ENCODE measurements at regions not wholly inside any gene's neighbourhood (a gene's known extent, or its start where the extent isn't known, plus 50 kb on each side); places are given as distances from the start of the nearest gene placed in this dataset.
"Not testable (repeated sequence)": the region's sequence is repeated elsewhere in the genome, so short reads cannot be mapped to it uniquely, and the experiment has no call there.

DNA sequence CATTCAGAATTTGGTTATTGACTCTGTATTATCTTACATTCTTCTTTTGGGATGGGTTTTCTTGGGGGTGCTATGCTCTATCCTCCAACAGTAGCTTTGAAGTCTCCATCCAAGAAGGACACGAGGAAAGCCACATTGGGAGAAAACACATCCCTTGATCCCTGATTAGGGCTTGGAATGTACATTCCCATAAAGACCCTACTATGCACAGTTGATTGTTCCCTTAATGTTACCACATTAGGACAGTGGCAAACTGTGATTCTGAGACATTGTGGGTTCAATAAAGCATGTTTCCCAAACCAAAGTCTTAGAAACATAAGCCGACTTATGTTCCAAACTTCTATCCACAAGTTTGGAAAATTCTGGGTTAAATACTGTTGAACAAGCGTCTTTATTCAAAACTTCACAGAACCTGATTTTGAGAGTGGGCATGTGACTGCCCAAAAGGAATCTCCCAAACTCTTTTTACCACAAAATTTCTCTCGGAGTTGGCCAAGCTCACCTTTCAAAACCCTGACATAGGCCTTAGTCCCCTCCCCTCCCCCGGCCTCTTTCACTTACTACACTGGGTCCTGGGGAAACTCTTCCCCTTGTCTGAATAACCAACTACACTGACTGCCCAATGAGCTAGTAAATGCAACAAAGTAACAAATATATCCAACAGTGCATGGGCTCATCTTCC, 177.0 kb upstream of the KAZN start:
- DNase-seq = no peak

DNA sequence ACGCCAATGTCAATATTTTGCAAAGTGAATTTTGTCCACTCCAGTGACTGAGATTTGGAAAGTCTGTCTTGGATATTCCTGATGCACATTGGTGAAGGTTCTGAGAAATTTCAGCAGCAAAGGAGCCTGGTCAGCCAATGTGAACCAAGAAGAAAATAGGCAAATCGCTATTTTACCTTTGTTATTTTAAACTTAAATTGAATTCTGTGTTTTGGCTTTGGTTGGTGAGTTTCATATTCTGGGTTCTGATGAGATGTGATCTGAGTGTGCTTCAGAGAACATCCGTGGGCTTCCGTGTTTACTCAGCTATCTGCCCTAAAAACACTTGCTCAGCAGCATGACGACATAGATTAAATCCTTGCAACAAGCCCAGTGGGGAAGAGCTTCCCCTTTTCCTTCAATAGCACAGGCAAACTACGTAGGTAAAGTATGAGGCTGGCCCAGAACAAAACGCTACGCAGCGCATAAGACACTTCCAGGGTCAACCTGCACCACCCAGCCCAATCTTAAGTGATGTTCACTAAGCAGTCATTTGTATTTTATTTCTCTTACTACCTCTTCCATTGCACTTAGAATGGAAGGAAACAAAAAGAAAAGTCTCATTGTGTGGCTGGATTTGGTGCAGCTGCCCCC, 176.4 kb upstream of the KAZN start:
- DNase-seq = no peak

DNA sequence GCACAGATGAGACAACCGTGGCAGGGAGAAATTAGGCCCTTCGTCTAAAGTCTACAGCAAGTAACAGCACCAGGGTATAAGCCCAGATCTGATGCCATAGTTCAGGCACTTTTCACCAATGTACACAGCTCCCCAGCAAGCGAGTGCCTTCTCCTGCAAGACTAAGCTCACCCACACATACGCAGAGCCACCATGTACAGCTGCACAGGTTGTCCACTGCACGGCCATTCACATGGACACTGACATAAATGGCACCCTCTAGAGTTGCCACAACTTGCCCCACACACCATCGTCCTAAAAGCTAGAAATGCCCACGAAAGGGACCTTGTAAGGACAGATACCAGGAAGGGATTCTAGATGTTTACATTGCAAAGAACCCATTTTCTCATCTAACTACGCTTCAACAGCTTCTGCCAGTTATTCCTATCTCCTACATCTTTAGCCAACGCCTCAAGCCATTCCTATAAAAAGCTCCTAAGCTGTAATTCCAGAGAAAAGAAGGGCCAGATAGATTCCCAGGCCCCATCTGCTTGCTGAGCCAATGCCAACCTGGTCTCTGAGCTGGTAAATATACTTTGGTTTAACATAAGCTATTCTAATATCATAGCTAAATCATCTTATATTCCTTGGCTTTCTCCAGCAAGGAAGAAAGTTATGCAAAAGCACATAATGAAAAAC, 174.0 kb upstream of the KAZN start:
- no peak for DNase-seq

DNA sequence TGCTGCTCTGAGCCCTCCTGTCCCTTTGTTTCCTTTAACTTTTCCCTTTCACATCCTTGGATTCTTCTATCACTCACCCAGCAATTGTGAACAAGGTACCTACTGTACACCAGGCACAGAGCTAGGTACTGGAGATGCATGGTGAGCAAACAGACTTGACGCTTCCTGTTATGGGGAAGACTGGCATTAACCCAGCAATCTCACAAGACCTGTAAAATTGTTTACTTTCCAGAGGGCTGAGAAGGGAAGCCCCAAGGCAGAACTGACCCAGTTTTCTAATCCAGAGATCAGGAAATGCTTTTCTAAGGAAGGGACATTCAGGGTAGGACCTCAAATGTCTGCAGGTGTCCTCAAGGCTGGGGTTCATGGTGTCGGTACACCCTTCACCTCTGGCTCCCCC, 171.6 kb upstream of the KAZN start:
- no peak for DNase-seq

DNA sequence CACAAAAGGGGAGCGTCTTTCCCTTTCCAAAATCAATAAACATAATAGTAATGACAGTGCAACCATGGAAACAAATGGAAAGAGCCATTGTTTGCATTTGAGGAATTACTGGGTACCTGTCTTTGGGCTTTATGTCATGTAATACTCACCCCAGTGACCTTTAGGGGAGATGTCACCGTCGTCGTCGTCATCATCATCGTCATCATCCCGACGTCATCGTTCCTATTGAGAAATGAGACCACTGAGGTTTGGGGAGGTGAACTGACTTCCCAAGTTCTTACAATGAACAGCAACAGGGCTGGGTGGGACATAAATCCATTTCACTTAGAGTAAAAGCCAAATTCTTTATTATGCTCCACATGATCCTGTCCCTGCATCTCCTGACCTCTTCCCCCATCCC, 168.9 kb upstream of the KAZN start:
- no peak for DNase-seq

DNA sequence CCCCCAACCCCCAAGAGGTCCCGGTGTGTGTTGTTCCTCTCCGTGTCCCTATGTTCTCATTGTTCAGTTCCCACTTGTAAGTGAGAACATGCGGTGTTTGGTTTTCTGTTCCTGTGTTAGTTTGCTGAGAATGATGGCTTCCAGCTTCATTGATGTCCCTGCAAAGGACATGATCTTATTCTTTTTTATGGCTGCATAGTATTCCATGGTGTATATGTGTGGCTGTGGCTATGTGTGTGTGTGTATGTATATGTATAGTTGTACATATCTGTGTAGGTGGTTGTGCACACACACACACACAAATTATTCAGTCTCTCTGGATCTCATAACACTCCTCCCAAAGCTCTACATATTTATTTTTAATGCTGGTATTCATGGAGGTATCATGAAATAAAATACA, 165.8 kb upstream of the KAZN start:
- DNase-seq = not testable (repeated sequence)

DNA sequence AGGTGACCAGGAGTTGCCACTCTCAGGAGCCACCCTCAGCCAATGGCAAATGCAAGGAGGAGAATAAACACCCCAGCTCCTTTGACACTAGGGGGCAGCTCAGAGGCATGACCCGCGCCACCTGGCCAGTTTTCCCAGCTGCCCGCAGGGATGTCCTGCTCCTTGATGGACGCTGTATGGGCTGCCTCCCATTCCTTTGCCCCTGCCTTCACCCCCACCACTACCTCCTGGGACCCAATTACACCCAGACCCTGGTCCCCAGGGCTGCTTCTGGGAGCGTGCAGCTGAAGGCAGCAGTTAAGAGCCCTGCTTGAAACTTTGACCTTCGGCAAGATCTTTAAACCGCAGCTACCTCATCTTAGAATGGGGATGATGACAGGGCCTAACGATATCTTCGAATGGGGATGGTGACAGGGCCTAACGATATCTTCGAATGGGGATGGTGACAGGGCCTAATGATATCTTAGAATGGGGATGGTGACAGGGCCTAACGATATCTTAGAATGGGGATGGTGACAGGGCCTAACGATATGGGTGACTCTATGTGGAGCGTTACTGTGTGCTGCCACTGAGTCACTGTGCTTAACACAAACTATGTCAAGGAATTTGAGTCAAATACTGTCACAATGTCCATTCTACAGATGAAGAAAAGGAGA, 163.0 kb upstream of the KAZN start:
- DNase-seq = no peak

DNA sequence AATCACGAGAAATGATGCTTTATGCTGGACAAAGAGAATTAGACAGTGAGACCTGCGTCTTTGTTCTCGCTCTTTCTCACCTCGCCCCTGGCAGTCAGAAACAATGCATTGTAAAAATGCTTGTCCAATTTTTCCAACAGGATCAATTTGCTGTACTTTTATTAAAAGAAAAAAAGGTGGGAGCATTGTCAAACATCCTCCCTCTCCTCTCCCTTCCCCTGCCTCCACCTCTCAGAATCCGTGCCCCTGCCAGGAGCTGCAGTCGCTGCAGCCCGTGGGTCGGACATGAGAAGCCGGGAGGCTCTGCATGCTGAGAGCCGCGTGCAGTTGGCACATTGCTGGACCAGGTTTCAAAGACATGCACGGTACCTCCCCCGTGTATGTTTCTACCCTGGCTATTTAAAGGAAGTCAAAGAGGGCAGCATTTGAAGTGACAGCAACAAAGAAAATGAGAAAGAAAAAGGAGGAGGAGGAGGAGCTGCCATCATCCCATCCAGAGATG, 161.0 kb upstream of the KAZN start:
- no peak for DNase-seq

DNA sequence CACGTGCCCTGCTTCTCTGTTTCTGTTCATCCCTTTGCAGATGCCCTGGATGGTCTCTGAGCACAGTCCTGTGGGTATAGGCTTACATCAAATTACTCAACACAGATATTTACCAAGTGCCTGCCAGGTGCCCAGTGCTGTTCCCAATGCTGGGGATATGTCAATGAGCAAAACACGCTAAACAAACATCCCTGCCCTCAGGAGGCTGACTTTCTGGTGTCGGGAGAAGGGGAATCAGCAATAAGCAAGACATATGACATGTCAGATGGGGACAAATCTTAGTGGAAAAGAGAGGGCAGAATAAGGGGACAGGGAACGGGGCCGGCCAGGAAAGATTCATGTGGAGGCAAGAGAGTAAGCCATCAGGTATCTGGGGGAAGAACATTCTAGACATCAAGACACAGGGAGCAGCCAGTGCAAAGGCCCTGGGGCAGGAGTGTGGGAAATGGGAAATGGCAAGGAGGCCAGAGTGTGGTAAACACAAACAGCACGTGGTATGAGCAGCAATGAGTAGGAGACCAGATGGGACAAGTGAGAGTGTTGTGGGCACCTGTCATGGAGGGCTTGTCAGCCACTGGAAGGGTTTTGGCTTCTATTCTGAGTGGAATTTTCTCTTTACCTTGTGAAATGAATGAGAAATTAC, 160.2 kb upstream of the KAZN start:
- no peak for DNase-seq

DNA sequence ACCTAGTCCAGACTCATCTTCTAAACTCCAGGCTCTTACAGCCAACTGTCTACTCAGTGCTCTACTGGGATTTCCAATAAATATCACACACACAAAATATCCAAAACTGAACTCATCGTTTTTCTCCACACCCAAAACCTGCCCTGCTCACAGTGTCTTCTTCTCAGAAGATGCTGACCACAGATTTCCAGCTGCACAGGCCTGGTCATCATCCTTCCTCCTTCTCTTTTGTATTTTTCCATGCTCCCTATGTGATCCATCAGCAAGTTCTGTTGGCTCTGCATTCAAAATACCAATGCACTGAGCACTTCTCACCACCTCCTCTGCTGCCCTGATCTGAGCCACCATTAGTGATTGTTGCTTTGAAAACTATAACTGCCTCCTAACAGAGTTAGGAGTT, 159.5 kb upstream of the KAZN start:
- no peak for DNase-seq

DNA sequence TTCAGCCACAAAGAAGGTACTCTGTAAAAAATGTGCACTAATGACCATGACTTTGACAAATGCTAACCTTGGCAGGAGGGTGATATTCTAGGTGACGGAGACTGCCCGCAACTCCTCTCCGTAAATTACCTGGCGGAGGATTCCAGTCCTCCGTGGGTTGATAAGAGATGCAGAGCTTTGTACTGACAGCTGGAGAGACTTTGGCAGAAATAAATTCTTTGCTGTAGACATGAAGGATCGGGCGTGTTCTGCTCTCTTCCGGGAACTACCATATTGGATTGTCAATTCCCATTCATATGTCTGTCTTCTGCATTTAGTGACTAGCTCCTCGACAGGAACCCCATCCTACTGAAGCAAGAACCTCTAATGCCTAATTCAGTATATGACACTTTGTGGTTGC, 158.3 kb upstream of the KAZN start:
- no peak for DNase-seq

DNA sequence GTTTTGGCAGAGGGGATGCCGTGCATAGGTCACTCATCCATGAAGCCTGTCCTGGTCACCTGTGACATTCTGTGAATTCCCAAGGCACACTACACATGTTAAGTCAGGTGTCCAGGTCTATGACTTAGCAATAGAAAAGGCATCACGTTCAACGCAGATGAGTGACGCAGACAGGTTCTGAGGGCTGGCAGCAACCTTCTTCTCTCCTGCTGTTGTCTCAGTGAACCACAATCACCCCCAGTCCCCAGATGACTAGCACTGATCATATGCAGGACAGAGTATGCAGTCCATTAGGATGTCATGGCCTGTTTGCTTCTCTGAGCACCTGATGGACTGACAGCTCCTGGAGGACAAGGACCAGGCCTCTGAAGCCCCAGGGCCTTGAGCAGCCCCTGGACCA, 157.8 kb upstream of the KAZN start:
- no peak for DNase-seq

DNA sequence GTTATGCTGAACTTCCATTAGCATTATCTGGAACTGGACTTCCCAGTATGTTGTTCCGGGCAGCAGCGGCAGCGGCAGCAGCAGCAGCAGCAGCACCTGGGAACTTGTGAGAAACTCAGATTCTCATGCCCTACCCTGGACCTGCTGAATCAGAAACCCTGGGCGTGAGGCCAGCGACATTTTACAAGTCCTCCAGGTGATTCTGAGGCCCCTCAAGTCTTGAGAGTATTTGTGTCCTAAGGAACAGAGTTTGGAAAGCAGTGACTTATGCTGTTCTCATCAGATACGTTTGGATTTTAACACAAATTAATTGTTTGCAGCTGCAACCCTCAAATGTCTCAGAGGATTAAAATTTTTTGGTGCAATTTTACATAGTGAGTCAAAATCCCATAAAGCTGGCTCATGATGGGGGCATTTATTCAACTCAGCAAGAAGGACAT, 157.2 kb upstream of the KAZN start:
- DNase-seq = no peak

DNA sequence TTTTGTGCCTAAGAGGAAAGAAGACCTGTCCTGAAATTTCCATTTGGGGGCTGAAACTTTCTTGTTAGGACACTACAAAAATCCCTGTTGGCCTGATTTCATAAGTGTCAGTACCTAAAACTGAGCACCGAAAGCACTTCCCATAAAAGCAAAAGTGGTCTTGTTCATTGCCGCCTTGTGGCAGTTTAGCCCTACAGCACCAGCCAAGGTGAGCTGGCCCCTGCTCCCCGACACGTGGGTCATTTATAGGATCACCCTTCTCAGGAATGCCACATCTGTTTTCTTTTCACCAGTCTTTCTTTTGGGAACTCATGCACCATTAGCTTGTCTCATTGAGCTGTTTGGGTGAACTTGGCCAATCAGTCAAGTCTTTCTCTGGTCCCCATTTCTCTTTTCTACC, 155.8 kb upstream of the KAZN start:
- no peak for DNase-seq

DNA sequence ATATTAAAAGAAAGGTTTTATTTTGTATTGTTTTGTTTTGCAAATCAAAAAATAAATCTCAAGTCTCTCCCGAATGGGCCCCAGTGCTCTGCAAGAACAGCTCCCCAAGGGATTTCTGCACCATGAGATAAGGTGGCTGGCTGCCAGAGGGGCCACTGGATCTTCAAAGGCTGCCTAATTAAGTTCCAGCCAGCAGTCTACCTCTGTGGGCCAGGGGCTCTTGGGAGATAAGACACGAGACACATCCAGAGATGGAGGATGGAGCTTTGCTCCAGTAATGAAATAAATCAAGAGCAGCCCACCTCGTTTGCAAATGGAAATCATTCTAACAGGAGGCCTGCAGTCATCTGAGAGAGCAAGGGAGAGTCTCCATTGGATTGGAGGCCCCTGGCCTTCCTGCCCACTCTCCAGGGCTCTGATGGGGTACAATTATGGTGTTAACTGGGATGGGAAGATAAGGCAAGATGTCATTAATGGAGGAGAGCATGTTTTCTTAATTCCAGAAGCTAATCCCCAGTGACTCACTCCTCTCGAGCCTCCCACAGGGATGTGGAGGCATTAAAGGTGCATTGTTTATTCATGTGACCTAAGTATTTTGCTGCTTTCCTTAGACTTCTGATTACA, 155.2 kb upstream of the KAZN start:
- no peak for DNase-seq

DNA sequence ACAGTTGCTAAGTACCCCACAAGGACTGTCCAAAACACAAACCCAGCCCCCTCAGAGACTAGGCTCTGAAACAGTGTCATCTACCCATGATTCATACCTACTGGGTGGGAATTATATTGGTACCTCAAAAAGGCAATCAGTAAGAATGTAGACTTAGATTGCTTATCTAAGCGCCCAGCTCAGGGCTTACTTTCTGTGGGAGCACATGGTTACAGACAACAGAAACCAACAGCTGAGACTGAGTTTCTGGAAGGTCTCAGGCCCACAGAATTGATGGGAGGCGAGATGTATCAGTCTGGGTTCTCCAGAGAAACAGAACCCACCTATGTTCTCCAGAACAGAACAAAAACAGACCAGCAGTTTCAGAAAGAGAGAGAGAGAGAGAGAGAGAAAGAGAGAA, 147.3 kb upstream of the KAZN start:
- DNase-seq = no peak

DNA sequence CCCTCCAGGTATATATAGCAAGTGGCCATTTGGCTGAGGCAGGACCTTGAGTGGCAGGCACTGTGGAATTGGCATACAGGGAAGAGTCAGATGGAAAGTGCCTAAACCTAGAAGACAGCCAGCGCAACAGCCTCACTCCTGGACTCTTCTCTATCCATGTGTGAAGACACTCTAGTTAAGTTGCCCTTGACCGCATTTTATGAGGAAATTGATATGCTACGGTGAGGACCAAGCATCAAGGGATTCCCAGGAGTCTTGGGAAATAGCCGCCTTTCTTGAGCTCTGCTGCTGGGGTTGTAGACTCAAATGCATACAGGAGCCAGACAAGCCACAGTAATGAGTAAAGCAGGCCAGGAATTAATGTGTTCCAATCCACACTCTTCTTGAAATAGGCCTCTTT, 145.9 kb upstream of the KAZN start:
- no peak for DNase-seq

DNA sequence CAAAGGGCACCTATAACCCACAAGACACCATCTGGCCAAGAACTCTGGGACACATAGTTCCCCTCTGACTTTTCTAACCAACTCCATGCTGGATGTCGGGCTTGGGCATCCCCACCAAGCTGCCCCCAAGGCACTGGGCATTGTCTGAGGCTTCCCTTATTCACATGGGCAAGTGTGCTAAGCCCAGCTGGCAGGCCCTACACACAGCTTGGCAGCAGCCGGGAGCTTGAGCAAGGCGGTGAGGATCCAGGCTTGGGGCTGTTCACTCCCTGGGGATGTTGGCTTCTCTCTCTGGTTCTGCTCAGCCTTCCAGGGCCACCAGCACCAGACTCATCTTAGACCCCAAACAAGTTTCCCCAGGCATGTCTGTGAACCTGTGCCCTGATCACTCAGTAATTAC, 138.3 kb upstream of the KAZN start:
- DNase-seq = no peak

DNA sequence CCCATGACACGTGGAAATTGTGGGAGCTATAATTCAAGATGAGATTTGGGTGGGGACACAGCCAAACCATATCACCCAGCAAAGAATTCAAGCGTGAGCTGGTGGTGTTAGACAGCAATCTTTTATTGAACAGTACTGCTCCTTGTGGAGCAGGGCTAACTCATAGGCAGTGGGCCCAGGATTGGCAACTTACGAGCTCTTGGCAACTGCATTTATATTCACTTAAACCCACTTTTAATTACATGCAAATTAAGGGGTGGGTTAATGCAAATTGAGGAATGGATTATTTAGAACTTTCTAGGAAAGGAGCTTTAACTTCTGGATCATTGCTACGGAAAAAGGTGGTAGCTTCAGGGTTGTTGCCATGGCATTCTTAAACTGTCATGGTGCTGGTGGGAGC, 135.6 kb upstream of the KAZN start:
- DNase-seq = no peak

DNA sequence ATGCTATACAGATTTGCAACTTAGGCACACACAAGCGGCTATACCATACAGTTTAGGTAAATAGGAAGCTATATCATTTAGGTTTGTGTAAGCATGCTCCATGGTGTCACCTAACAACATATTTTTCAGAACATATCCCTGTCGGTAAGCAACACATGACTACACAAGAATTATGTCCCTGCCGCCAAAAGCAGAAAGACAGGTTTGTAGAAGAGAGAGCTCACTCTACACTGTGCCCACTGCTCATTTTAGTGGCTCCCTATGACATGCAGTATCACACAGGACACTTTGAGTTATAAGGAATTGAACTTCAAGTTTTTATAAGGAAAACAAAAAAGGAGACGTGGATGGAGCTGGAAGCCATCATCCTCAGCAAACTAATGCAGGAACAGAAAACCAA, 132.5 kb upstream of the KAZN start:
- no peak for DNase-seq

DNA sequence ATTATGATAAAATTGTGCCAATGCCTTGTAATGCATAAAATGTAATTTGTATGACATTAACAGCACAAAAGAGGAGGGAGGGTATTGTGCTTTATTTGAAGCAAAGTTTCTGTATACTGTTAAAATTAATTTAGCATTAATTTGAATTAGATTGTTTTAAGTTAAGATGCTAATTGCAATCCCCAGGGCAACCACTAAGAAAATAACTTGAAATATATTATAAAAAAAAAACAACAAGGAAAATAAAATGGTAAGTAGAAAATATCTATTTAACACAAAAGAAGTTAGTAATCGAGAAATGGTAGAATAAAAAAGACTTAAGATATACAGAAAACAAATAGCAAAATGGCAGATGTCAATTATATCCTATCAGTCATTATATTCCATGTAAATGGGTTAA, 131.4 kb upstream of the KAZN start:
- no peak for DNase-seq

DNA sequence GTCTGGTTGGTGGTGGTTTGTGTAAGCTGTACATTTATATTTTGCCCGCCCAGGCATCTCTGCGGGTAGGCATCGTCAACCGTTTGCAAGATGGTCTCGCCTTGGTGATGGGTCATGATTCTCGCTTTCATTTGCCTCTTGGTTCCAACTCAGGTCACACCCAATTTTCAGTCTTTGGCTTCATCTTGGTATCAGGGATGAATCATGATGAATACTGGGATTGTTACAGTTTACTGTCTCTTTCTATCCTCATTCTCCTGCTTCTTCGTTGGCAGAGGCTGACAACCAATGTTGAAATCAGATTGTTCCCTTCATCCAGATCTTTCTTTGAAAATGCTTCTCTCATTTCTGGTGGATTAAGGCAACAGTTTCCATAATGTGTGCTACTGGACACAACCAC, 129.7 kb upstream of the KAZN start:
- DNase-seq = no peak

DNA sequence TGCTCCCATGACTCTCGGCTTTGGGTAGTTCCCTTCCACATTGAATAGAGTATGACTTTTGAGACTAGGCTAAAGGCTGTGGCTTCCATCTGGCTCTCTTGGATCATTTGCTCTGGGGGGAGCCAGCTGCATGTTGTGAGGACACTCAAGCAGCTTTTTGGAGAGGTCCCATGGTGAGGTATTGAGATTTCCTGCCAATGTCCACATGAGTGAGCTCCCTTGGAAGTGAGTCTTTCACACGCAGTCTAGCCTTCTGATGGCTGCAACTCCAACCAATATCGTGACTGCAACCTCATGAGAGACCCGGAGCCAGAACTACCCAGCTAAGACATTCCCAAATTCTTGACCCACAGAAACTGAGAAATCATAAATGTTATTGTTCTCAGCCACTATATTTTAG, 127.7 kb upstream of the KAZN start:
- no peak for DNase-seq

Measured in CD4-positive, alpha-beta T cell treated with Interleukin-12 subunit alpha and Interleukin-12 subunit beta, for 1 hour (primary cell).